Fibroblast of villous mesenchyme (primary cell): ENCODE measurements at regions not wholly inside any gene's neighbourhood (a gene's known extent, or its start where the extent isn't known, plus 50 kb on each side); places are given as distances from the start of the nearest gene placed in this dataset.

ENCODE experiments used
- DNase-seq: peaks from one replicate; pipeline ENCODE4 v3.0.0-alpha.2; 2010; ENCODE audit warnings: low read depth
- H3K4me3 ChIP-seq: 2 replicates; pipeline ENCODE4 v1.5.1; 2011; ENCODE audit warnings: low read depth, mild to moderate bottlenecking, low read length
- CTCF ChIP-seq: IDR thresholded peaks from 2 replicates; pipeline ENCODE4 v1.5.1; 2012; ENCODE audit warnings: low read depth, mild to moderate bottlenecking, low read length; ENCODE audit not compliant: insufficient read depth

GRCh38 chr10:35925493-35925892 is 283.4 kb upstream of the FZD8 start:
- no peak overlapping the region for H3K4me3 ChIP-seq
- TF ChIP-seq CTCF: no peak
- no peak for DNase-seq

GRCh38 chr10:35924759-35925158 is 282.7 kb upstream of the FZD8 start:
- H3K4me3 ChIP-seq: no peak overlapping the region
- TF ChIP-seq CTCF: no peak
- DNase-seq: no peak

GRCh38 chr10:35922876-35923600 is 280.9 kb upstream of the FZD8 start:
- no peak overlapping the region for H3K4me3 ChIP-seq
- DNase-seq: no peak
- TF ChIP-seq CTCF: no peak

DNA sequence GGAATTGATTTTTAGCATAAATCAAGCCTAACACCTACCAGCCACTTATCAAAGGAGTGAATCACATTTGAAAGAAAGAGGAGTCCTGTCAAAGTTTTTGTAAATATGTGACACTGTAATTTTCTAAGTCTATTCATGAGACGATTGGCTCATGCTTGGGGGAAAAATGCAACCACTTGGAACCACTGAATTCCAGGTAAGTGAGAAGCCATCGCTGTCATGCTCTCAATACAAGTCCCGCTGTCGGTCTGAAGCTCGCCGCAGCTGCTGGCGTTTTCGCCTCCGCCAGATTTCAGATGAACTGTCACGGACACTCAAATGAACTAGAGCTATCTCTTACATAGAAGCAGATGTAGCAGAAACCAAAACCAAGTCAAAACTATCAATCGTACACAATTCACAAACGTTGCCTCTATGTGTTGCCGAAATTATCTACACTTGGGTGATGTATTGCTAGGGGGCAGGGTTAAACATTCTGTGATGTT is 279.8 kb upstream of the FZD8 start:
- no peak overlapping the region for H3K4me3 ChIP-seq
- DNase-seq: no peak
- TF ChIP-seq CTCF: no peak

DNA sequence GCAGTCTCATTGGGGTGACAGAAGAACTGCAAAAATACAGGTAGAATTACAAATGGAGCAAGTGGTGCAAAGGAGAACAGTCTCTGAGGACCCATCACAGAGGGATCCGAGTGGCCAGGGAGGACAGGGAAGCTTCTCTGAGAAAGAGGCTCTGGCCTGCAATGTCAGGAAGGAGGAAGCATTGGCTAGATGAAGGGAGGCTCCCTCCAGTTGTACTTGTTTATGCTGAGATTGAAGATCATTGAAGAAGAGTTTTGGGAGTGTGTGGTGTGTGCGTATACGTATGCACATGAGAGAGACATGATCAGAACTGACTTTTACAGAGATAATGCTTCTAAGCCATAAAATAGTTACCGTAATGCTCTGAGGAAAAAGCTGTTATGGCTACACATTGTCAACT is 274.7 kb upstream of the FZD8 start:
- H3K4me3 ChIP-seq: no peak overlapping the region
- peak; percentile 55 for DNase-seq
- peak; percentile 53 for TF ChIP-seq CTCF

DNA sequence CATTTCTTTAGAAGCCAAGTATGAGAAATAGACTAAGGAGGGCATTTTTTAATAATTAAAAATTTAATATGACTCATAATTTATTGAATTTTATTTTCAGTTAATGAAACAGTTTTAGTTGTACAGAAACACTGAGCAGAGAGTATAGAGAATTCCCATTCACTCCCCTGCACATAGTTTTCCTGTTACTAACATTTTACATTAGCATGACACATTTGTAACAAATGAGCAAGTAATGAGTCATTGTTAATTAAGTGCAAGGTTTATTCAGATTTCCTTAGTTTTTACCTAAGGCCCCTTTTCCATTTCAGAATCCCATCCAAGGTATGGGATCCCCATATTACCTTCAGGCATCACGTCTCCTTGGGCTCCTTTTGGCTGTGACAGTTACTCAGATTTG is 271.5 kb upstream of the FZD8 start:
- no peak overlapping the region for H3K4me3 ChIP-seq
- no peak for TF ChIP-seq CTCF
- peak; percentile 54 for DNase-seq
